HG02970 (cell line): ENCODE measurements at regions not wholly inside any gene's neighbourhood (a gene's known extent, or its start where the extent isn't known, plus 50 kb on each side); places are given as distances from the start of the nearest gene placed in this dataset.

Experiments used
- ATAC-seq: cut with Tn5 transposase; IDR thresholded peaks from one replicate; pipeline ENCODE4 v1.9.1; 2021; ENCODE audit warnings: mild to moderate bottlenecking, moderate library complexity, moderate number of reproducible peaks; ENCODE audit not compliant: unreplicated experiment, low FRiP score

- ATAC-seq: no peak
Measured at GRCh38 chr3:72359743-72360142, 488.5 kb downstream of the SHQ1 start.

- ATAC-seq: no peak
Measured at GRCh38 chr3:72355168-72355567, 493.1 kb downstream of the SHQ1 start.

- ATAC-seq: no peak
Measured at GRCh38 chr3:72354486-72354885, 493.8 kb downstream of the SHQ1 start.

GRCh38 chr3:72353236-72354128 is 494.8 kb downstream of the SHQ1 start:
- no peak for ATAC-seq

GRCh38 chr3:72352176-72352575 is 496.1 kb downstream of the SHQ1 start:
- no peak for ATAC-seq

- ATAC-seq: no peak
Measured at GRCh38 chr3:72351536-72351935, 496.7 kb downstream of the SHQ1 start.

- ATAC-seq: no peak
Measured at GRCh38 chr3:72350761-72351505, 497.3 kb downstream of the SHQ1 start.

- no peak for ATAC-seq
Measured at GRCh38 chr3:72348357-72348756, 499.9 kb downstream of the SHQ1 start.

GRCh38 chr3:72347819-72348319 is 500.4 kb downstream of the SHQ1 start:
- no peak for ATAC-seq

GRCh38 chr3:72346526-72346926 is 501.7 kb downstream of the SHQ1 start:
- no peak for ATAC-seq

GRCh38 chr3:72345980-72346379 is 502.3 kb downstream of the SHQ1 start:
- ATAC-seq: no peak

- no peak for ATAC-seq
Measured at GRCh38 chr3:72345237-72345878, 502.9 kb downstream of the SHQ1 start.

- no peak for ATAC-seq
Measured at GRCh38 chr3:72344647-72345046, 503.6 kb downstream of the SHQ1 start.

- no peak for ATAC-seq
Measured at GRCh38 chr3:72344236-72344635, 504.0 kb downstream of the SHQ1 start.

- ATAC-seq: no peak
Measured at GRCh38 chr3:72343078-72343477, 505.2 kb downstream of the SHQ1 start.

- no peak for ATAC-seq
Measured at GRCh38 chr3:72342450-72342849, 505.8 kb downstream of the SHQ1 start.

- no peak for ATAC-seq
Measured at GRCh38 chr3:72341920-72342319, 506.3 kb downstream of the SHQ1 start.

GRCh38 chr3:72341380-72341770 is 506.9 kb downstream of the SHQ1 start:
- no peak for ATAC-seq

- ATAC-seq: no peak
Measured at GRCh38 chr3:72340476-72341379, 507.5 kb downstream of the SHQ1 start.

- no peak for ATAC-seq
Measured at GRCh38 chr3:72340056-72340455, 508.2 kb downstream of the SHQ1 start.
